ENCODE measurements at regions not wholly inside any gene's neighbourhood (a gene's known extent, or its start where the extent isn't known, plus 50 kb on each side); places are given as distances from the start of the nearest gene placed in this dataset.
"Not testable (repeated sequence)": the region's sequence is repeated elsewhere in the genome, so short reads cannot be mapped to it uniquely, and the experiment has no call there.

DNA sequence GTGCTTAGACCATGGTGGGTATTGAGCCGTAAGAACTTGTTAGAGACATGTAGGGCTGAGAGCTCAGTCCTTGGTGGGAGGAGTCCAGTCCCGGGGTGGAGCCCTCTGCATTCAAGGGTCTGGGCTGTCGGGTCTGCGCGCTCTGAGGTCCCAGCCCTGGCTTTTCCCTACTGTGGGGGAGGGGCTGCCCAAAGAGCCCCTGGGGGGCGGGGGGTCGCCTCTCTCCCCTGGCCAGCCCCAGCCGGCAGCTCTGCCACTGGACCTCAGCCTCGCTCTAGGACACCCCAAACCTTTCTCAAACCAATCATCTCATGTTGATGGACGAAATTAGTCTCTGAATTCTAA is 1006.4 kb downstream of the BRD1 start:
- Histone ChIP-seq H3K4me1 (no peaks in the 10 kb centered on the region), H3K9me3 (no peaks in the 10 kb centered on the region), H3K4me3 (no peak overlapping the region), H3K27me3 (peaks cover 0 to 49% (median 0%) of the 10 kb centered on the region in 4 donors), H3K36me3 (no peaks in the 10 kb centered on the region), H3K27ac (no peak overlapping the region)
- no peak for TF ChIP-seq POLR2A (IDR thresholded peaks at IDR 0.05)
- TF ChIP-seq, protein P1, sequence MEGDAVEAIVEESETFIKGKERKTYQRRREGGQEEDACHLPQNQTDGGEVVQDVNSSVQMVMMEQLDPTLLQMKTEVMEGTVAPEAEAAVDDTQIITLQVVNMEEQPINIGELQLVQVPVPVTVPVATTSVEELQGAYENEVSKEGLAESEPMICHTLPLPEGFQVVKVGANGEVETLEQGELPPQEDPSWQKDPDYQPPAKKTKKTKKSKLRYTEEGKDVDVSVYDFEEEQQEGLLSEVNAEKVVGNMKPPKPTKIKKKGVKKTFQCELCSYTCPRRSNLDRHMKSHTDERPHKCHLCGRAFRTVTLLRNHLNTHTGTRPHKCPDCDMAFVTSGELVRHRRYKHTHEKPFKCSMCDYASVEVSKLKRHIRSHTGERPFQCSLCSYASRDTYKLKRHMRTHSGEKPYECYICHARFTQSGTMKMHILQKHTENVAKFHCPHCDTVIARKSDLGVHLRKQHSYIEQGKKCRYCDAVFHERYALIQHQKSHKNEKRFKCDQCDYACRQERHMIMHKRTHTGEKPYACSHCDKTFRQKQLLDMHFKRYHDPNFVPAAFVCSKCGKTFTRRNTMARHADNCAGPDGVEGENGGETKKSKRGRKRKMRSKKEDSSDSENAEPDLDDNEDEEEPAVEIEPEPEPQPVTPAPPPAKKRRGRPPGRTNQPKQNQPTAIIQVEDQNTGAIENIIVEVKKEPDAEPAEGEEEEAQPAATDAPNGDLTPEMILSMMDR (IDR thresholded peaks at IDR 0.05) = no peak
- intact Hi-C loops (cut with DNase I) = no loop called here
- WGBS, 2 donors = 40 to 67% methylated on average over 1 to 7 of the region's 10 CpGs
- DNase-seq = no peak

DNA sequence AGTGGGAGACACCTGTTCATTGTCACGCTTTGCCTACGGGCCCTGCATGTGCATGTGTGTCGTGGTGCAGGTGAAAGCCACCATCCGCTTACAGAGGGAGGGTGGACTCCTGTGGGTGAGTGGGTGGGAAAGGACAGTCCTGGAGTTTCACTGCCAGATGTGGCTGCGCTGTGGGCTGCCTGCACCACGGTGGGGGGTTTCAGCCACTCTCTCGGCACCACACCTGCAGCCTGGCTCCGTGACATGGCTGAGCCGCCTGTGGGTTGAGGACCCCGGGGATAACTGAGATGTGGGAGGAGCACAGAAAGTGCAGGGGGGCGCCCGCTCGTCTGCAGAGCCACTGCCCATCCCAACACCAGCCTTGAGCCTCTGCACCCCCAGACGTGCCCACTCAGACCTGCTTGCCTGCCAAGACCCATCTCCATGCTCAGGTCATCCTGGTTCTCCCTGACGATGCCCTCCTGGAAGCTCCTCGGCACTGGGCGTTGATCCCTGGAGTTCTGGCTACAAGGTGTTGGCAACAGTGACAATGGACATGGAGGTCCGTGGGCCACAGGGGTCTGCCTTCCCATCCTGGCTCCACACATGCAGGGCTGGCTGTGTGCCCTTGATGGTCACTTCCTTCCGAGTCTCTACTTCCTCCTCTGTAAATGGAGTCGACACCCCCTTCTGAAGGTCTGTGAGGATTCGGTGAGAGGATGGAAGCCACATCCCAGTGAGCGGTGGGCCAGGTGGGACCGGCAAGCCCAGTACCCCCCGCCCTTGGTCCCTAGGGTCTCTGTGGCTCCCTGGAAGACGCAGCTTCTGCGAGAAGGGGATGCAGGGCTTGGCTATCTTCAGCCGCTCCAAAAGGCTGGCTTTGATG is 1007.0 kb downstream of the BRD1 start:
- TF ChIP-seq POLR2A (IDR thresholded peaks at IDR 0.05) = no peak
- TF ChIP-seq, protein P1 (IDR thresholded peaks at IDR 0.05) = no peak
- no peaks in the 10 kb centered on the region for H3K4me1 ChIP-seq
- DNase-seq = no peak
- H3K36me3 ChIP-seq = no peaks in the 10 kb centered on the region
- H3K27ac ChIP-seq = no peak overlapping the region
- H3K27me3 ChIP-seq = peaks cover 0 to 44% (median 0%) of the 10 kb centered on the region in 4 donors
- intact Hi-C loops (cut with DNase I) = no loop called here
- H3K4me3 ChIP-seq = no peak overlapping the region
- no peaks in the 10 kb centered on the region for H3K9me3 ChIP-seq
- 55 to 61% methylated on average over 5 to 16 of the region's 27 CpGs for WGBS, 2 donors

DNA sequence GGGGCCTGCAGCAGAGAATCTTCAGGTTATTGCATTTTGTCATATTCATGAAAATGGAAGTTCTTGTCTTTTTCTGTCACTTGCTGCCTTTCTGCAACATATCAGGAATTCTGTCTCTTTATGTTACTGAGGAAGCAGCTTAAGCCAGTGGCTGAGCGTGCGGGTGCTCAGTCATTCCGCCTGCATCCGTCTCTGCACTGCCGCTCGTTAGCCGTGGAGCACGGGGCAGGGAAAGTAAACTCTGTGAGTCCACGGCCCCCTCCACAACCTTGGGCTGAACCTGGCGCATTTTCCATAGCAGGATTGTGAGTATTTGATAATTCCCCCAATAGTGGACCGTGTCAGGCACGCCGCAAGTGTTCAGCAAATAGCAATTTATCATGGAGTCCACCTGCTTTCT is 1007.7 kb downstream of the BRD1 start:
- Histone ChIP-seq H3K4me1 (no peaks in the 10 kb centered on the region), H3K4me3 (no peak overlapping the region), H3K27me3 (peaks cover 0 to 42% (median 0%) of the 10 kb centered on the region in 4 donors), H3K9me3 (no peaks in the 10 kb centered on the region), H3K27ac (no peak overlapping the region), H3K36me3 (no peaks in the 10 kb centered on the region)
- no peak for DNase-seq
- TF ChIP-seq, protein P1 (IDR thresholded peaks at IDR 0.05) = no peak
- TF ChIP-seq POLR2A (IDR thresholded peaks at IDR 0.05) = no peak
- intact Hi-C loops (cut with DNase I) = no loop called here
- WGBS, 2 donors = 35 to 48% methylated on average over 9 to 11 of the region's 13 CpGs

DNA sequence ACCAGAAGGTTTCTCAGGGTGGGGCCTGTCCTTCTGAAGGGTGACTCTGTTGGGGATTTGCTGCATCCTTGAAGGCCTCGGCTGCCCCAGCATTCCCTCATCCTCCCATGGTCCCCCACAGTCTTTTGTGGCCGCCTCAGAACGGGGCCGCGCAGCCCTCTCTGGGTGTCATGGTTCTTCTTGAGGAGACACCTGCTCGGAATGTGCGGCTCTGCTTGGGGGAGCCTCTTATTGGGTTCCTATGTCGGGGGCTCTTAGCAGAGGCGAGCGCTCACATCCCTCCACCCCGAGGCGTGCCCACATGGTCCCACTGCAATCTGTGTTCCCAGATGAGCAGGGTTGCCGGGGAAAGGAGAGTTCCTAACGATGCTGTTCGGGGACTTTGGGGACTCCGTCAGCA is 1008.4 kb downstream of the BRD1 start:
- no peak for DNase-seq

DNA sequence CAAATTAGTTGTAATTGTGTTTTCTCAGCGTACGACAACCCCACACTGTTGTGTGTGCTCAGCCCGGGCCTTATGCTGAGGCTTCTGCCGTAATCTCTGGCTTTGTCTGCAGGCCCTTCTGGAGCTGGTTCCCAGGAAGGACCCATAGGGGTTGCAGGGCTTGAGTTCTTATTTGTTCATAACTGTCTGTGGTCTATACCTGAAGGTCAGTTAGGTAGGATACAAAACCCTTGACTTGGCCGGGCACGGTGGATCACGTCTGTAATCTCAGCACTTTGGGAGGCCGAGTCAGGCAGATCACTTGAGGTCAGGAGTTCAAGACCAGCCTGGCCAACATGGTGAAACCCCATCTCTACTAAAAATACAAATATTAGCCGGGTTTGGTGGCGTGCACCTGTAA is 1010.2 kb downstream of the BRD1 start:
- WGBS, 2 donors = 85 to 89% methylated on average over 10 of the region's 10 CpGs
- DNase-seq, H3K4me3 ChIP-seq: not testable (repeated sequence)

More for the DNA sequence above, 1008.4 kb downstream of the BRD1 start:
- Histone ChIP-seq H3K9me3 (no peaks in the 10 kb centered on the region), H3K27ac (no peak overlapping the region), H3K4me3 (no peak overlapping the region), H3K4me1 (no peaks in the 10 kb centered on the region), H3K27me3 (peaks cover 0 to 43% (median 0%) of the 10 kb centered on the region in 4 donors), H3K36me3 (no peaks in the 10 kb centered on the region)
- intact Hi-C loops (cut with DNase I) = no loop called here
- no peak for TF ChIP-seq POLR2A (IDR thresholded peaks at IDR 0.05)
- TF ChIP-seq, protein P1 (IDR thresholded peaks at IDR 0.05) = no peak
- WGBS, 2 donors = 92% methylated on average over 16 of the region's 16 CpGs; no CpG with 5 or more reads in 1 of the 2 donors

More for the DNA sequence above, 1010.2 kb downstream of the BRD1 start:
- H3K4me1 ChIP-seq; intact Hi-C loops (cut with DNase I); H3K36me3 ChIP-seq; H3K9me3 ChIP-seq; H3K27ac ChIP-seq: not testable (repeated sequence)
- H3K27me3 ChIP-seq = peaks cover 0 to 36% (median 0%) of the 10 kb centered on the region in 4 donors

Measured in esophagus squamous epithelium (tissue), 5 donors.